SHP77 treated with DMSO at 0.1 percent for 48 hours (cell line): ENCODE measurements at regions not wholly inside any gene's neighbourhood (a gene's known extent, or its start where the extent isn't known, plus 50 kb on each side); places are given as distances from the start of the nearest gene placed in this dataset.

ENCODE experiments used
- DNase-seq: peaks from one replicate; lab custom pipeline; 2025; lab: John Stamatoyannopoulos, UW

GRCh38 chr7:24341691-24342413, 57.9 kb downstream of the NPY start:
- DNase-seq = no peak

DNA sequence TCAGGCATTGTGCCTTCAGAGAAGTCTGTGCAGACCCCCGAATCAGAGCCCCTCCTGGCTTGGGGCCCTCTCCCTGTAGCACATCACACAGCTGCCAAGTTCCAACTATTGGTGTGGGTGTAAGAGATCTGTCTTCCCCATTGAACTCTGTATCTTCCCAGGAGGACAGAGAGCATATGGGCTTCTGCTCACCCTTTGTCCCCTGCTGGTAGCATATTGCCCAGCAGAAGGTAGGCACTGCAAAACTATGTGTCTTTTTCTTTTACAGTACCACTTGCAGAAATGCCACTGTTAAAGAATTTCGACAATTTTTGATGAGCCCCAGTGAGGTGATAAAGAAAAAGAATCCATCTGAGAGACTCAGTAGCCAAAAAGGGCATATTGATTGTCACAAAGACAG, 59.6 kb downstream of the NPY start:
- no peak for DNase-seq

DNA sequence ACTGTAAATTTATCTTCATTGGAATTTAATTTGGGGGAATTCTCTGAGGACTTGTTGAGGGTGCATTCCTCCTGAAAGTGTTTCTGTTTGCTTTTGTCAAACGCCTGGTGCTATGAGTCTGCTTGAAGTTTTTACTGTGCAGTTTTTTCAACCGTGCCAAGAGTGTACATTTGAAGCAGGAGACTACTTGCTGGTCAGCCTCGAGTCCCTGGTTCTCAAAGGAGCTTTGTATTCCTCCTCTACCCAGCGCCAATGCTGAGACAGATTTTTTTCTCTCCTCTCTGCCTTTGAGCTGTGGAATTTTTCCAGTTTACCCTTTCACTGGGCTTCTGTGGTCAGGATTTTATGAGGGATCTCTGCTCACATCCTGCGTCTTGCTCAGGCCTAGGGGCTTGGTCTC, 62.1 kb downstream of the NPY start:
- DNase-seq = no peak

DNA sequence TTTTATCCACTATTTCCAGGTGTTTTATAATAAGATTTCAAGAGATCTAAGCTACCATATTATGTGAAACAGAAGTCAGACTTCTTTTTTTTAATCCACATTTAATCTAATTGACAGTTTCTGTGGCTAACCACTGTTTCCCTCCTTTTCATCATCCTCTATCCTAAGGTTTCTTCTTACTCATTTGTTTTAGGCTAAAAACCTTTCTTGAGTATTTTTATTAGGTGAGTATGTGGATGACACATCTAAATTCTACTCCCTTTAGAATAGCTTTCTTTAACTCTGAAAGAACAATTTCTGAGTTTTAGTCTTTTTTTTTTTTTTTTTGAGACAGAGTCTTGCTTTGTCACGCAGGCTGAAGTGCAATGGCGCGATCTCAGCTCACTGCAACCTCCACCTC, 62.7 kb downstream of the NPY start:
- no peak for DNase-seq

GRCh38 chr7:24349339-24349738, 65.3 kb downstream of the NPY start:
- DNase-seq = no peak

DNA sequence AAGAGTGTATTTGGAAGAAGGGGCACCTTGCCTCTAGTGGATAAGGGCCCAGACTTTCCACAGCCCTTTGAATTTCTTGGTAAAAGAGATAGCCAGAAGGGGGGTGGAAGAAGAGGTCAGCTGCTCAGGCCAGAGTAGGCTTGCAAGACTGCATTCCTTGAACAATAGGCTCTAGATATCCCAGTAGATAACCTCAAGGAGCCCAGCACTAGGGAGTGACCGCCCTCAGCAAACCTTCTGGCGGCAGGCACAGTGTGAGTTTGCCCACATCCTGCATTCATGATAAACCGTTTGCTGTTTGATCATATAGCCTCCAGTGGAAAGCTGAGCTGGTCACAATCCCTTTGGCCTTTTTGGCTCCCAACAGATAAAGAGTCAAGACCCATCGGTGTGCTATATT, 70.5 kb downstream of the NPY start:
- no peak for DNase-seq

DNA sequence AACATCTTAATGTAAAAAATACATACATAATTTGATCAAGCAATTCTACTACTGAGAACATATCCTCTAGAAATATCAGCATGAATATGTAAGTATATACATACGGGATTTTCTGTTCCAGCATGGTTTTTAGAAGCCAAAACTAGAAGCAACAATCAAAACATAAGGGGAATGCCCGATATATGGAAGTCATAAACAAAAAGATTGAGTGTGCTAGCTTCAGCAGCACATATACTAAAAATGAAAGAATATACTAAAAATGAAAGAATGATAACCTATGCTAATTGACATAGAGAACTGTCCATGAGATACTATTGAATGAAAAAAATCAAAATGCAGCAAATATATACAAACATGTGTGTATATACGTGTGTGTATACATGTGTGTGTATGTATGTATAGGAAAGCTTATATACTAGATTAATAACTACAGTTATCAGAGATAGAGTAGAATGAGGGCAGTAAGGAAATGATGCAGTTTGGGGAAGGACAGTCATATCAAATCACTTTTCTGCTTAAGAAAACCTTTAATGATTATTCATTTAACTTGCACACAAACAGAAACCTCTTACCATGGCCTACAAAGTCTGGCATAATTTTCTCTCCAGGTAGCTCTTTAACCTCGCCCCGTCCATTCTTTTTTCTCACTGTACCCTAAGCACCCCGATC, 72.9 kb downstream of the NPY start:
- DNase-seq = no peak

GRCh38 chr7:24361001-24361400, 77.0 kb downstream of the NPY start:
- no peak for DNase-seq

DNA sequence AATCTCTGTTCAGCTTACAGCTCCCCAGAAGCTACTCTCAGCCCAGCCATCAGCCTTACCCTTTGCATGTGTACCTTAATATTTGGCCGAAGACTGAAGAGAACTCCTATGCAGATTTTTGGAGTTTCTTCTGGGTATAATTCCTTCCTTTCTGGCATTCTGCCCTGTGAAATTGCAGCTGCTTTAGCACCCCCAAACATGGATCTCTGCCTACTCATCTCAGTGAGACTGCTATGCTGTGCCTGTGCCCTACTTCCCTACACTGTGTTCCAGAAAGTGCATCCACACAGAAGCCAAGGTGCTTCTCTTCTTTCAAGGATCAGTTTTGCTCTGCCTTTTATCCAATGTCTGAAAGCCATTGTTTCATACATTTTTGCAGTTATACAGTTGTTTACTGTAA, 81.6 kb downstream of the NPY start:
- no peak for DNase-seq

- DNase-seq = peak; percentile 11
Observed at GRCh38 chr7:24366876-24367275, 82.9 kb downstream of the NPY start.

DNA sequence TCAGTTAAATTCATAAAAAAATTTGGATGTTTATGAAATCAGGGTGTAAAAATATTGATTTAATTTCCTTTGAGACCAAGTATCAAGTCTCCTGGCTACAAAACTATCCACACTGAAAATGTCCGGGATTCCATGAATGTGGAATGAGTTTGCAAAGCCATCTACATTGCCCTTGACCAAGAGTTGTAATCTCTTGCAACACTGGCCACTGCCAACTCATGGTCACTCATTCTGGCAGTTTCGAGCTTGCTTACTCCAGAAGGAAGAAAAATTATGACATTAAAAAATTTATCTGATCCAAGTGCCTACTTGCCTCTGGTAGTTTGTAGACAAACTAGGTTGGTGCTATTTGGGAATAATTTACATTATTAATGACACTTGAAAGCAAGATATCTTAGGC, 84.2 kb downstream of the NPY start:
- no peak for DNase-seq

- no peak for DNase-seq
Observed at GRCh38 chr7:24370541-24370940, 86.6 kb downstream of the NPY start.

GRCh38 chr7:24372961-24373955, 89.3 kb downstream of the NPY start:
- no peak for DNase-seq

DNA sequence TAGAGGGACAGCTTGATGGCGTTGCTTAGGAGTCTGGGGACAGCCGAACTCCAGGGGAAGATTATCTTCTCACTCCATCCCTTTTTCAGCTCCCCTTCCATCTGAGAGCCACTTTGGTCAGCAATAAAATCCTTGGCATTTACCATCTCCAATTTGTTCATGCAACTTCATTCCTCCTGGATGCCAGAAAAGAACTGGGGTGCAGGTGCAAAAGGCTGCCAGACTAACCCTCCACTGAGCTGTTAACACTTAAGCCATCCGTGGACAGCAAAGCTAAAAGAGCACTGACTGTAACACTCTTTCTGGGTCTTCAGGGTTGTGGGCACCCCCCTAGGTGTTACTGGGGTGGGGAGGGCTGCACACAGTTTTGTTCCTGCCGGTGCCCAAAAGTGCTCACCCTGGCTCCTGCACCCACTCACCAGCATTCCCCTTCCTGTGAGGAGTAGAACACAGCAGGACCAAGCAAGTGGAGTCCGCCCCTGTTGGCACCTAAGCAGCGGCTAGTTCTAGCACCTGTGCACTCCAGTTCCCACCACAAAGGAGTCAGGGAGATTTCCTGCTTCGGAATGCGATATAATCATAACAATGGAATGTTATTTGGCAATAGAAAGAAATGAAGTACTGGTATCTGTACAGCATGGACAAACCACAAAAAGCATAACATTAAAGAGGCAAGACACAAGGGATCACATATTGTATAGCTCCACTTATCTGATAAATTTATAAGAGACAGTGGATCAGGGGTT, 95.1 kb downstream of the NPY start:
- no peak for DNase-seq

DNA sequence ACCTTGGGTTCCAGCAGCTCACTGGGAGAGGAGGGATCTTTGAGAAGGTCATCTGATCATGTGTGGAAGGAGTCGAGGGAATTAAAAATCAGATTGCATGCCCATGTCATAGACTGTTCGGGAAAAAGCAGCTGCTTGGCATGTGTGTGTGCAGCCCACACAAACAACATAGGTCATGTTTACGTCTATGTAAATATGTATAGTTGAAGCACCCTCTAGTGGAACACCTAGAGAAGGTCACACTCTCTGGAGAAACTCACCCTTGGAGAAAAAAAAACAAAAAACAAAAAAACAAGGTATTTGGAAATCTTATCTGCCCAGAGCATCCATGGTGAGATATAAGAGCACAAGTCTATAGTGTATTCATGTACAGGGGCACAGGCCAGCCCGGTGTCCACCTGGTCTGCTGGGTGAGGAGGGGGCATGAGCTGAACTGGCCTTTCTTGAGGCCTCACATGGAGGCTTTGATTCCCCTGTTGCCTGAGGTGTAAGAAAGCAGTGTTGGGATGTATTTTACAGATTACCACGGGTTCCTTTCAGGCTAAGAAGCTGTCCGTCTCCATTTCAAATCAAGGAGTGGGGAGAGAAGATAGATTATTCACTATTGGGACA, 98.0 kb downstream of the NPY start:
- peak; percentile 14 for DNase-seq

DNA sequence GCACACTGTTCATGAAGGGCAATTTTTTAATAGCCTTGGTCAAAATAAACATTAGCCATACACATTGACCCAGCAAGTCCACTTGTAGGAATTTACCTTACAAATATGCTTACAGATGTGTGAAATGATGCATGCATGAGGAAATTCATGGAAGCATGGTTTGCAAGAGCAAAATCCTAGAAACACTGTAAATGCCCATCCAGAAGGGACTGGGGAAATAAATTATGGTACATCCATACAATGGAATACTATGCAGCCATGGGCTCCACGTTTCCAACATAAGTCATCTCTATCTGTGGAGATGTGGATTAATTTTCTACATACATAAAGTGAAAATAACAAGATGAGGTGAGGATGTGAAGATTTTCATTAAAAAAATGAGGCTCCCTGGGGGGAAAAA, 99.1 kb downstream of the NPY start:
- no peak for DNase-seq

GRCh38 chr7:24384362-24385030, 100.5 kb downstream of the NPY start:
- no peak for DNase-seq

- no peak for DNase-seq
Observed at GRCh38 chr7:24388212-24388611, 104.2 kb downstream of the NPY start.

GRCh38 chr7:24390376-24391157, 106.6 kb downstream of the NPY start:
- no peak for DNase-seq

DNA sequence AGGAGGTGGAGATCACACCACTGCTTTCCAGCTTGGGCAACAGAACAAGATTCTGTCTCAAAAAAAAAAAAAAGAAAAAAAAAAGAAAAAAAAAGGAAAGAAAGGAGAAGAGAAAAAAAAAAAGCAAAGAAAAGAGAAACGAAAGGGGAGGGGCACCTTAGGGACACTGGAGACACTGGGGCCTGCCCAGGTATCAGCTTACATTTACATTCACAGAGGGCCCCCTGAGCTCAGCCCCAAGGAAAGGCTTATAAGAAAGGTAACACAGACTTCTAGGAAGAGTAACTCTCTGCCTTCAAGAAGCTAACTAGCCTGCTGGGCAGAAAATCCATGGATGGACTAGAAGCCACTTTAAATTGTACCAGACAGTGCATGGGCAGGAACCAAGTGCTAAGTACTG, 108.8 kb downstream of the NPY start:
- DNase-seq = no peak
